ENCODE measurements at regions not wholly inside any gene's neighbourhood (a gene's known extent, or its start where the extent isn't known, plus 50 kb on each side); places are given as distances from the start of the nearest gene placed in this dataset.

DNA sequence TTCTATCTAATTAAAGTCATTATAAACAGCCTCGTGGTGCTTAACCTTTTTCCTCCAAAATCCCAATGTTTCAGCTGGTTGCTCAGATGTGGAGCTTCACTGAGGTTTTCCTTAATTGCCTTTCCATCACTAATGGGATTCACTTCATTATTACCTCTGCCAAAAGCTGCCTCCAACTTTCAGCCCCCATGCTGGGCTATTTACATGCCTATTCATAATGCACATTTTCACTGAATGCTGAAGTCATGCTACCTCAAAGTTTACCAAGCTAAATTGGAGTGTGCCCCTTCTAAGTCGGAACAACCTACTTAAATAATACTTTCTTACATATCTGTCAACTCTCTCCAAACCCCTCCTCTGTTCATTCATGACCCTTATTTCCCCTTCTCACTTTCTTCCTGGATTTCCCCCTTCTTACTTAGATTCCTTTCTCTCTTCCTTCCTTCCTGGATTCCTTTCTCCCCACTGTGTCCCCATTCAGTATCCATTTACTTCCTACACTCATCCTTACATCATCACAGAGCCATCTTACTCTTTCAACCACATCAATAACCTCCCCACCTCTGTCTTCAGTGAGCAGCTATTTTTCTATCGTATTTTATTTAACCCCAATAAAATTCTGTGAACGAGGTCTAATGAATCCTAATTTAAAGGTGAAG is 887.3 kb upstream of the TENM4 start:
- in situ Hi-C loops (cut with HindIII; ENCODE audit: extremely low pct_ligation_motif_present, low pct_unique_long_range_greater_than_20kb) = no loop called here
- intact Hi-C loops (cut with micrococcal nuclease; ENCODE audit: unreplicated experiment) = no loop called here
- POLR2A ChIA-PET = no interaction called here

More for the DNA sequence above, 887.3 kb upstream of the TENM4 start:
- under 1% methylated on average over 4 of the region's 4 CpGs for WGBS (ENCODE audit: low lambda C conversion rate)
- TF ChIP-seq ZNF792 (CRISPR knock-in tag; IDR thresholded peaks at IDR 0.05) (no peak), POLR2G (IDR thresholded peaks at IDR 0.05; ENCODE audit: low read depth, low read length) (no peak), ZNF251 (CRISPR knock-in tag; IDR thresholded peaks at IDR 0.05) (no peak), NCOA1 (CRISPR knock-in tag; IDR thresholded peaks at IDR 0.05) (no peak), MTF1 (CRISPR knock-in tag; IDR thresholded peaks at IDR 0.05) (no peak), ZNF530 (CRISPR knock-in tag; IDR thresholded peaks at IDR 0.05; ENCODE audit: low read depth) (no peak), FOSL2 (CRISPR knock-in tag; IDR thresholded peaks at IDR 0.05) (no peak), REL (CRISPR knock-in tag; conservative IDR thresholded peaks at IDR 0.05) (no peak), JDP2 (CRISPR knock-in tag; IDR thresholded peaks at IDR 0.05; ENCODE audit: borderline replicate concordance) (no peak)
- TF ChIP-seq, protein P1, sequence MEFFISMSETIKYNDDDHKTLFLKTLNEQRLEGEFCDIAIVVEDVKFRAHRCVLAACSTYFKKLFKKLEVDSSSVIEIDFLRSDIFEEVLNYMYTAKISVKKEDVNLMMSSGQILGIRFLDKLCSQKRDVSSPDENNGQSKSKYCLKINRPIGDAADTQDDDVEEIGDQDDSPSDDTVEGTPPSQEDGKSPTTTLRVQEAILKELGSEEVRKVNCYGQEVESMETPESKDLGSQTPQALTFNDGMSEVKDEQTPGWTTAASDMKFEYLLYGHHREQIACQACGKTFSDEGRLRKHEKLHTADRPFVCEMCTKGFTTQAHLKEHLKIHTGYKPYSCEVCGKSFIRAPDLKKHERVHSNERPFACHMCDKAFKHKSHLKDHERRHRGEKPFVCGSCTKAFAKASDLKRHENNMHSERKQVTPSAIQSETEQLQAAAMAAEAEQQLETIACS (CRISPR knock-in tag; IDR thresholded peaks at IDR 0.05) = no peak
- TF ChIP-seq, protein P2, sequence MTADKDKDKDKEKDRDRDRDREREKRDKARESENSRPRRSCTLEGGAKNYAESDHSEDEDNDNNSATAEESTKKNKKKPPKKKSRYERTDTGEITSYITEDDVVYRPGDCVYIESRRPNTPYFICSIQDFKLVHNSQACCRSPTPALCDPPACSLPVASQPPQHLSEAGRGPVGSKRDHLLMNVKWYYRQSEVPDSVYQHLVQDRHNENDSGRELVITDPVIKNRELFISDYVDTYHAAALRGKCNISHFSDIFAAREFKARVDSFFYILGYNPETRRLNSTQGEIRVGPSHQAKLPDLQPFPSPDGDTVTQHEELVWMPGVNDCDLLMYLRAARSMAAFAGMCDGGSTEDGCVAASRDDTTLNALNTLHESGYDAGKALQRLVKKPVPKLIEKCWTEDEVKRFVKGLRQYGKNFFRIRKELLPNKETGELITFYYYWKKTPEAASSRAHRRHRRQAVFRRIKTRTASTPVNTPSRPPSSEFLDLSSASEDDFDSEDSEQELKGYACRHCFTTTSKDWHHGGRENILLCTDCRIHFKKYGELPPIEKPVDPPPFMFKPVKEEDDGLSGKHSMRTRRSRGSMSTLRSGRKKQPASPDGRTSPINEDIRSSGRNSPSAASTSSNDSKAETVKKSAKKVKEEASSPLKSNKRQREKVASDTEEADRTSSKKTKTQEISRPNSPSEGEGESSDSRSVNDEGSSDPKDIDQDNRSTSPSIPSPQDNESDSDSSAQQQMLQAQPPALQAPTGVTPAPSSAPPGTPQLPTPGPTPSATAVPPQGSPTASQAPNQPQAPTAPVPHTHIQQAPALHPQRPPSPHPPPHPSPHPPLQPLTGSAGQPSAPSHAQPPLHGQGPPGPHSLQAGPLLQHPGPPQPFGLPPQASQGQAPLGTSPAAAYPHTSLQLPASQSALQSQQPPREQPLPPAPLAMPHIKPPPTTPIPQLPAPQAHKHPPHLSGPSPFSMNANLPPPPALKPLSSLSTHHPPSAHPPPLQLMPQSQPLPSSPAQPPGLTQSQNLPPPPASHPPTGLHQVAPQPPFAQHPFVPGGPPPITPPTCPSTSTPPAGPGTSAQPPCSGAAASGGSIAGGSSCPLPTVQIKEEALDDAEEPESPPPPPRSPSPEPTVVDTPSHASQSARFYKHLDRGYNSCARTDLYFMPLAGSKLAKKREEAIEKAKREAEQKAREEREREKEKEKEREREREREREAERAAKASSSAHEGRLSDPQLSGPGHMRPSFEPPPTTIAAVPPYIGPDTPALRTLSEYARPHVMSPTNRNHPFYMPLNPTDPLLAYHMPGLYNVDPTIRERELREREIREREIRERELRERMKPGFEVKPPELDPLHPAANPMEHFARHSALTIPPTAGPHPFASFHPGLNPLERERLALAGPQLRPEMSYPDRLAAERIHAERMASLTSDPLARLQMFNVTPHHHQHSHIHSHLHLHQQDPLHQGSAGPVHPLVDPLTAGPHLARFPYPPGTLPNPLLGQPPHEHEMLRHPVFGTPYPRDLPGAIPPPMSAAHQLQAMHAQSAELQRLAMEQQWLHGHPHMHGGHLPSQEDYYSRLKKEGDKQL (CRISPR knock-in tag; IDR thresholded peaks at IDR 0.05; ENCODE audit: low read depth) = no peak
- TF ChIP-seq, protein P3, sequence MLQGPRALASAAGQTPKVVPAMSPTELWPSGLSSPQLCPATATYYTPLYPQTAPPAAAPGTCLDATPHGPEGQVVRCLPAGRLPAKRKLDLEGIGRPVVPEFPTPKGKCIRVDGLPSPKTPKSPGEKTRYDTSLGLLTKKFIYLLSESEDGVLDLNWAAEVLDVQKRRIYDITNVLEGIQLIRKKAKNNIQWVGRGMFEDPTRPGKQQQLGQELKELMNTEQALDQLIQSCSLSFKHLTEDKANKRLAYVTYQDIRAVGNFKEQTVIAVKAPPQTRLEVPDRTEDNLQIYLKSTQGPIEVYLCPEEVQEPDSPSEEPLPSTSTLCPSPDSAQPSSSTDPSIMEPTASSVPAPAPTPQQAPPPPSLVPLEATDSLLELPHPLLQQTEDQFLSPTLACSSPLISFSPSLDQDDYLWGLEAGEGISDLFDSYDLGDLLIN (CRISPR knock-in tag; IDR thresholded peaks at IDR 0.05; ENCODE audit: borderline replicate concordance) = no peak
- DNase-seq (ENCODE audit: low spot score) = no peak
- H3K4me1 ChIP-seq (ENCODE audit: insufficient read depth, low read length) = no peaks in the 10 kb centered on the region
- no peak overlapping the region for H3K4me3 ChIP-seq (replicated peaks in 1 of 3; ENCODE audit: insufficient read depth in 1 of 3, low read depth in 2 of 3, low read length in 3 of 3)
- no peak overlapping the region for H3K4me2 ChIP-seq (ENCODE audit: low read depth, low read length)
- H3K9ac ChIP-seq (ENCODE audit: insufficient read depth, low read depth, low read length) = no peak overlapping the region
- no peaks in the 10 kb centered on the region for H3K9me3 ChIP-seq (ENCODE audit: low read length)
- no peak overlapping the region for H2AFZ ChIP-seq (ENCODE audit: low read length)
- no TSS peak for BruUV-seq (replicated peaks)
- no peak overlapping the region for H3K27ac ChIP-seq (ENCODE audit: extremely low read length, insufficient read depth, low read length)
- no peaks in the 10 kb centered on the region for H3K27me3 ChIP-seq (ENCODE audit: control insufficient read depth in 1 of 2, insufficient read depth in 2 of 2, low read length in 2 of 2)
- no peak for FAIRE-seq
- H3K36me3 ChIP-seq (replicated peaks in 1 of 2; ENCODE audit: control insufficient read depth in 1 of 2, insufficient read depth in 2 of 2, low read length in 2 of 2) = no peaks in the 10 kb centered on the region
- CTCF ChIA-PET (ENCODE audit: low intra/inter-chr PET ratio, low total read pairs) = no interaction called here
- no peaks in the 10 kb centered on the region for H4K20me1 ChIP-seq (ENCODE audit: insufficient read depth, low read length)
- ATAC-seq = no peak
- no peaks in the 10 kb centered on the region for H3K79me2 ChIP-seq (ENCODE audit: insufficient read depth, low read length)
